Sciatic nerve (tissue), 2 donors: ENCODE measurements at regions not wholly inside any gene's neighbourhood (a gene's known extent, or its start where the extent isn't known, plus 50 kb on each side); places are given as distances from the start of the nearest gene placed in this dataset.
"Not testable (repeated sequence)": the region's sequence is repeated elsewhere in the genome, so short reads cannot be mapped to it uniquely, and the experiment has no call there.

Experiments used
- ATAC-seq: fragments of 200-7000 bp; cut with Tn5 transposase; one replicate; pipeline ENCODE4 v1.9.1; 2020; ENCODE audit warnings: mild to moderate bottlenecking, moderate library complexity
- DNase-seq: peaks from one replicate; pipeline ENCODE4 v3.0.0-alpha.2; 2020; ENCODE audit warnings: low spot score
- intact Hi-C: fragments of 100-400 bp; cut with DNase I; formaldehyde crosslinking; loops from one replicate; pipeline ENCODE4 v1.14.2; 2022
- donor health status: DM: no; HTN: no; CAD: no.
- donor health status: DM: no; HTN: no; CAD: no.

GRCh38 chr16:48059936-48060335 is 95.9 kb downstream of the ABCC12 start:
- DNase-seq (no peak), ATAC-seq (no peak)
- intact Hi-C loops: no loop called here

- not testable (repeated sequence) for ATAC-seq
These were observed 96.6 kb downstream of the ABCC12 start for GRCh38 chr16:48059190-48059589.

GRCh38 chr16:48057048-48057447 is 98.7 kb downstream of the ABCC12 start:
- DNase-seq (no peak), ATAC-seq (no peak)
- intact Hi-C loops: no loop called here

More at GRCh38 chr16:48059190-48059589, 96.6 kb downstream of the ABCC12 start:
- DNase-seq, intact Hi-C loops: not testable (repeated sequence)

GRCh38 chr16:48054881-48055601 is 100.8 kb downstream of the ABCC12 start:
- DNase-seq (peak; percentile 70), ATAC-seq (peak; percentile 88)
- intact Hi-C loops: no loop called here

GRCh38 chr16:48053418-48053745 is 102.4 kb downstream of the ABCC12 start:
- intact Hi-C loops: no loop called here
- peak; percentile 59 for ATAC-seq
- DNase-seq: no peak

GRCh38 chr16:48052731-48053417 is 102.9 kb downstream of the ABCC12 start:
- DNase-seq (no peak), ATAC-seq (no peak)
- intact Hi-C loops: no loop called here

GRCh38 chr16:48050871-48051270 is 104.9 kb downstream of the ABCC12 start:
- no peak for DNase-seq
- intact Hi-C loops: no loop called here
- ATAC-seq: no peak

- no peak for ATAC-seq
- intact Hi-C loops: no loop called here
- no peak for DNase-seq
These were observed 105.9 kb downstream of the ABCC12 start for GRCh38 chr16:48049847-48050246.

- ATAC-seq: no peak
- intact Hi-C loops: no loop called here
- DNase-seq: no peak
These were observed 108.1 kb downstream of the ABCC12 start for GRCh38 chr16:48047720-48048119.

- DNase-seq: no peak
- ATAC-seq: no peak
- intact Hi-C loops: no loop called here
These were observed 108.6 kb downstream of the ABCC12 start for GRCh38 chr16:48047241-48047640.

GRCh38 chr16:48044117-48044516 is 111.7 kb downstream of the ABCC12 start:
- no peak for ATAC-seq
- intact Hi-C loops: no loop called here
- DNase-seq: no peak

- intact Hi-C loops: no loop called here
- no peak for DNase-seq
- no peak for ATAC-seq
These were observed 113.8 kb downstream of the ABCC12 start for GRCh38 chr16:48041981-48042421.

GRCh38 chr16:48035142-48035541 is 120.7 kb downstream of the ABCC12 start:
- no peak for DNase-seq
- ATAC-seq: no peak
- intact Hi-C loops: no loop called here

- intact Hi-C loops: no loop called here
- ATAC-seq (no peak), DNase-seq (no peak)
These were observed 124.9 kb downstream of the ABCC12 start for GRCh38 chr16:48030926-48031325.

- DNase-seq (no peak), ATAC-seq (no peak)
- intact Hi-C loops: no loop called here
These were observed 126.0 kb downstream of the ABCC12 start for GRCh38 chr16:48029768-48030167.

- intact Hi-C loops: no loop called here
- DNase-seq: no peak
- ATAC-seq: no peak
These were observed 130.4 kb downstream of the ABCC12 start for GRCh38 chr16:48025359-48025758.

- no peak for ATAC-seq
- intact Hi-C loops: no loop called here
- no peak for DNase-seq
These were observed 131.8 kb downstream of the ABCC12 start for GRCh38 chr16:48024042-48024441.

GRCh38 chr16:48022496-48022895 is 133.3 kb downstream of the ABCC12 start:
- ATAC-seq: no peak
- no peak for DNase-seq
- intact Hi-C loops: no loop called here

GRCh38 chr16:48020617-48021016 is 135.2 kb downstream of the ABCC12 start:
- ATAC-seq, DNase-seq, intact Hi-C loops: not testable (repeated sequence)

- DNase-seq: no peak
- ATAC-seq: no peak
- intact Hi-C loops: no loop called here
These were observed 141.3 kb downstream of the ABCC12 start for GRCh38 chr16:48014349-48015135.
